HEK293 (cell line): ENCODE measurements at regions not wholly inside any gene's neighbourhood (a gene's known extent, or its start where the extent isn't known, plus 50 kb on each side); places are given as distances from the start of the nearest gene placed in this dataset.

Experiments used
- CTCF ChIA-PET: fragments of 350-600 bp; formaldehyde crosslinking; extraction: SDS; loops from one replicate; lab custom pipeline; 2021; ENCODE audit warnings: antibody characterized with exemption; lab: Yijun Ruan, JAX
- POLR2A ChIA-PET: fragments of 300-600 bp; formaldehyde crosslinking; extraction: SDS; loops from one replicate; lab custom pipeline; 2020; ENCODE audit warnings: antibody characterized with exemption, inconsistent platforms; lab: Yijun Ruan, JAX
- H3K27ac ChIP-seq: fragments of 200-500 bp; sonication (Bioruptor generic); 2 replicates; pipeline ENCODE4 v1.5.1; 2014; ENCODE audit warnings: low read depth, low read length, control low read depth, inconsistent platforms; ENCODE audit errors: extremely low read depth
- H3K36me3 ChIP-seq, 2 experiments: fragments of 200-500 bp in 1 of 2; sonication (Bioruptor generic) in 1 of 2; 1 replicate in 1 of 2; 2 replicates in 1 of 2; pipeline ENCODE4 v1.5.1; 2014 to 2017; ENCODE audit warnings: inconsistent platforms in 2 of 2, low read length in 2 of 2; ENCODE audit not compliant: control insufficient read depth in 2 of 2, insufficient read depth in 1 of 2
- H3K4me1 ChIP-seq: fragments of 200-500 bp; sonication (Bioruptor generic); 2 replicates; pipeline ENCODE4 v1.5.1; 2014; ENCODE audit warnings: mild to moderate bottlenecking, low read length, inconsistent platforms; ENCODE audit not compliant: control insufficient read depth, insufficient read depth
- H3K4me3 ChIP-seq: 2 replicates; pipeline ENCODE4 v1.5.1; 2011; ENCODE audit warnings: low read depth, mild to moderate bottlenecking, control low read depth, low read length, moderate library complexity
- H3K9me3 ChIP-seq: fragments of 200-500 bp; sonication (Bioruptor generic); 2 replicates; pipeline ENCODE4 v1.5.1; 2014; ENCODE audit warnings: low read depth, low read length, inconsistent platforms; ENCODE audit not compliant: control insufficient read depth, insufficient read depth
- BCL11A ChIP-seq: fragments of 450-650 bp; formaldehyde crosslinking; IDR thresholded peaks from 2 replicates; pipeline ENCODE4 v1.5.1; 2016; ENCODE audit warnings: low read depth, missing biosample characterization, missing genetic modification characterization
- GLIS2 ChIP-seq: fragments of 450-650 bp; formaldehyde crosslinking; IDR thresholded peaks from 2 replicates; pipeline ENCODE4 v1.5.1; 2016; ENCODE audit warnings: missing biosample characterization, missing genetic modification characterization
- KLF10 ChIP-seq: fragments of 450-650 bp; IDR thresholded peaks from 2 replicates; pipeline ENCODE4 v1.5.1; 2018; ENCODE audit warnings: missing biosample characterization, mild to moderate bottlenecking, missing genetic modification characterization
- KLF16 ChIP-seq: fragments of 450-650 bp; formaldehyde crosslinking; IDR thresholded peaks from 2 replicates; pipeline ENCODE4 v1.5.1; 2017; ENCODE audit warnings: missing biosample characterization, missing genetic modification characterization
- MYNN ChIP-seq: fragments of 450-650 bp; formaldehyde crosslinking; IDR thresholded peaks from 2 replicates; pipeline ENCODE4 v1.5.1; 2016; ENCODE audit warnings: missing biosample characterization, missing genetic modification characterization, borderline replicate concordance
- REPIN1 ChIP-seq: fragments of 450-650 bp; formaldehyde crosslinking; IDR thresholded peaks from 2 replicates; pipeline ENCODE4 v1.5.1; 2017; ENCODE audit warnings: missing biosample characterization, missing genetic modification characterization, low read depth
- SETDB1 ChIP-seq: IDR thresholded peaks from one replicate; pipeline ENCODE4 v1.6.1; 2017; ENCODE audit warnings: mild to moderate bottlenecking, low read length, moderate library complexity, mixed read lengths; ENCODE audit not compliant: insufficient read length
- TRIM28 ChIP-seq: IDR thresholded peaks from 2 replicates; pipeline ENCODE4 v1.6.1; 2011; ENCODE audit warnings: low read length, control low read depth, borderline replicate concordance
- ZBTB20 ChIP-seq: fragments of 450-650 bp; formaldehyde crosslinking; IDR thresholded peaks from 2 replicates; pipeline ENCODE4 v1.5.1; 2016; ENCODE audit warnings: missing biosample characterization, missing genetic modification characterization
- ZBTB21 ChIP-seq: fragments of 450-650 bp; formaldehyde crosslinking; IDR thresholded peaks from 2 replicates; pipeline ENCODE4 v1.5.1; 2017; ENCODE audit warnings: missing biosample characterization, missing genetic modification characterization
- ZBTB8A ChIP-seq: fragments of 450-650 bp; formaldehyde crosslinking; IDR thresholded peaks from 2 replicates; pipeline ENCODE4 v1.5.1; 2016; ENCODE audit warnings: missing biosample characterization, missing genetic modification characterization
- ZFP41 ChIP-seq: fragments of 450-650 bp; formaldehyde crosslinking; IDR thresholded peaks from 2 replicates; pipeline ENCODE4 v1.5.1; 2016; ENCODE audit warnings: missing biosample characterization, missing genetic modification characterization, borderline replicate concordance
- ZFP69B ChIP-seq: fragments of 450-650 bp; formaldehyde crosslinking; IDR thresholded peaks from 2 replicates; pipeline ENCODE4 v1.5.1; 2016; ENCODE audit warnings: missing biosample characterization, missing genetic modification characterization
- ZNF157 ChIP-seq: fragments of 450-650 bp; formaldehyde crosslinking; IDR thresholded peaks from 2 replicates; pipeline ENCODE4 v1.5.1; 2016; ENCODE audit warnings: missing biosample characterization, missing genetic modification characterization
- ZNF16 ChIP-seq: fragments of 450-650 bp; formaldehyde crosslinking; IDR thresholded peaks from 2 replicates; pipeline ENCODE4 v1.5.1; 2016; ENCODE audit warnings: low read depth, missing biosample characterization, missing genetic modification characterization
- ZNF211 ChIP-seq: fragments of 450-650 bp; formaldehyde crosslinking; IDR thresholded peaks from 2 replicates; pipeline ENCODE4 v1.5.1; 2016; ENCODE audit warnings: low read depth, missing biosample characterization, missing genetic modification characterization
- ZNF214 ChIP-seq: fragments of 450-650 bp; formaldehyde crosslinking; IDR thresholded peaks from 2 replicates; pipeline ENCODE4 v1.5.1; 2017; ENCODE audit warnings: missing biosample characterization, mild to moderate bottlenecking, missing genetic modification characterization, borderline replicate concordance
- ZNF266 ChIP-seq: fragments of 450-650 bp; formaldehyde crosslinking; IDR thresholded peaks from 2 replicates; pipeline ENCODE4 v1.5.1; 2016; ENCODE audit warnings: missing biosample characterization, missing genetic modification characterization, low read depth
- ZNF292 ChIP-seq: fragments of 450-650 bp; formaldehyde crosslinking; IDR thresholded peaks from 2 replicates; pipeline ENCODE4 v1.5.1; 2016; ENCODE audit warnings: low read depth, missing biosample characterization, missing genetic modification characterization, borderline replicate concordance
- ZNF302 ChIP-seq: fragments of 450-650 bp; formaldehyde crosslinking; IDR thresholded peaks from 2 replicates; pipeline ENCODE4 v1.5.1; 2016; ENCODE audit warnings: missing biosample characterization, missing genetic modification characterization, low read depth
- ZNF324 ChIP-seq: fragments of 450-650 bp; formaldehyde crosslinking; IDR thresholded peaks from 2 replicates; pipeline ENCODE4 v1.5.1; 2016; ENCODE audit warnings: missing biosample characterization, missing genetic modification characterization
- ZNF341 ChIP-seq: fragments of 450-650 bp; formaldehyde crosslinking; IDR thresholded peaks from 2 replicates; pipeline ENCODE4; 2016; ENCODE audit warnings: low read depth, missing biosample characterization, missing genetic modification characterization
- ZNF37A ChIP-seq: fragments of 450-650 bp; IDR thresholded peaks from 2 replicates; pipeline ENCODE4 v1.5.1; 2018; ENCODE audit warnings: missing biosample characterization, missing genetic modification characterization
- ZNF404 ChIP-seq: fragments of 450-650 bp; formaldehyde crosslinking; IDR thresholded peaks from 2 replicates; pipeline ENCODE4 v1.5.1; 2017; ENCODE audit warnings: missing biosample characterization, missing genetic modification characterization
- ZNF416 ChIP-seq: fragments of 450-650 bp; formaldehyde crosslinking; IDR thresholded peaks from 2 replicates; pipeline ENCODE4 v1.5.1; 2016; ENCODE audit warnings: missing biosample characterization, missing genetic modification characterization
- ZNF48 ChIP-seq: fragments of 450-650 bp; formaldehyde crosslinking; IDR thresholded peaks from 2 replicates; pipeline ENCODE4 v1.5.1; 2016; ENCODE audit warnings: missing biosample characterization, missing genetic modification characterization
- ZNF544 ChIP-seq: fragments of 450-650 bp; formaldehyde crosslinking; IDR thresholded peaks from 2 replicates; pipeline ENCODE4 v1.5.0; 2017; ENCODE audit warnings: missing biosample characterization, missing genetic modification characterization
- ZNF561 ChIP-seq: fragments of 450-650 bp; IDR thresholded peaks from 2 replicates; pipeline ENCODE4 v1.5.1; 2018; ENCODE audit warnings: missing biosample characterization, missing genetic modification characterization, borderline replicate concordance
- ZNF596 ChIP-seq: fragments of 450-650 bp; IDR thresholded peaks from 2 replicates; pipeline ENCODE4 v1.5.0; 2018; ENCODE audit warnings: missing biosample characterization, mild to moderate bottlenecking, missing genetic modification characterization, moderate library complexity
- ZNF629 ChIP-seq: fragments of 450-650 bp; formaldehyde crosslinking; IDR thresholded peaks from 2 replicates; pipeline ENCODE4 v1.5.1; 2017; ENCODE audit warnings: missing biosample characterization, missing genetic modification characterization
- ZNF664 ChIP-seq: fragments of 450-650 bp; formaldehyde crosslinking; IDR thresholded peaks from 2 replicates; pipeline ENCODE4 v1.5.1; 2016; ENCODE audit warnings: missing biosample characterization, missing genetic modification characterization
- ZNF777 ChIP-seq: fragments of 450-650 bp; formaldehyde crosslinking; IDR thresholded peaks from 2 replicates; pipeline ENCODE4 v1.5.1; 2017; ENCODE audit warnings: missing biosample characterization, missing genetic modification characterization, borderline replicate concordance
- ZNF843 ChIP-seq: fragments of 450-650 bp; formaldehyde crosslinking; IDR thresholded peaks from 2 replicates; pipeline ENCODE4 v1.5.1; 2016; ENCODE audit warnings: missing biosample characterization, missing genetic modification characterization
- ZSCAN16 ChIP-seq: fragments of 450-650 bp; formaldehyde crosslinking; IDR thresholded peaks from 2 replicates; pipeline ENCODE4 v1.5.1; 2016; ENCODE audit warnings: missing biosample characterization, missing genetic modification characterization
- TF ChIP-seq, protein P1 (sequence below): fragments of 450-650 bp; IDR thresholded peaks from 2 replicates; pipeline ENCODE4 v1.5.1; 2018; ENCODE audit warnings: missing biosample characterization, mild to moderate bottlenecking, missing genetic modification characterization
- TF ChIP-seq, protein P2 (sequence below): fragments of 450-650 bp; formaldehyde crosslinking; IDR thresholded peaks from 2 replicates; pipeline ENCODE4; 2016; ENCODE audit warnings: missing biosample characterization, missing genetic modification characterization

DNA sequence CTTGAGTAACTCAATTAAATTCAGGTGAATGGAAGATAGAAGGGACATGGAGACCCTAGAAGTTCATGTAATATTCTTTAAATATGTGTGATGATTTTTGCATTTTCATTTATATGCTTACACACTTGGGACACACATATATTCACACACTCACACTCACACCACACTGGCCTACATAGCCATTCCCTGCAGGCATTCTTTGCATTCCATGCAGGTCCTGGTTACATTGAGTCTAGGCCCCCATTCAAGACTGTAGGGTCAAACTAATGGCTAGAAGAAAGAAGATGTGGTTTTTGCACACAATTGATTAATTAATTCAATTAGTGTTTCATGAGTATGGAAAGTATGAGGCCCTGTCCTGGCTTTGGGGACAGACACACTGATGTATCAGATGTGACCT, 249.4 kb downstream of the HNMT start:
- H3K9me3 ChIP-seq = no peaks in the 10 kb centered on the region
- CTCF ChIA-PET = no interaction called here
- H3K27ac ChIP-seq = no peak overlapping the region
- POLR2A ChIA-PET = no interaction called here
- no peaks in the 10 kb centered on the region for H3K4me1 ChIP-seq
- no peak for TF ChIP-seq ZNF664 (tag by site-specific recombination)
- no peak for TF ChIP-seq REPIN1 (tag by site-specific recombination)
- no peak for TF ChIP-seq ZBTB21
- TF ChIP-seq GLIS2 = no peak
- TF ChIP-seq ZNF629 (tag by site-specific recombination) = no peak
- no peak for TF ChIP-seq BCL11A (tag by site-specific recombination)
- no peak for TF ChIP-seq ZNF211 (tag by site-specific recombination)
- no peak for TF ChIP-seq ZNF404
- H3K36me3 ChIP-seq = no peaks in the 10 kb centered on the region
- H3K4me3 ChIP-seq = no peak overlapping the region

DNA sequence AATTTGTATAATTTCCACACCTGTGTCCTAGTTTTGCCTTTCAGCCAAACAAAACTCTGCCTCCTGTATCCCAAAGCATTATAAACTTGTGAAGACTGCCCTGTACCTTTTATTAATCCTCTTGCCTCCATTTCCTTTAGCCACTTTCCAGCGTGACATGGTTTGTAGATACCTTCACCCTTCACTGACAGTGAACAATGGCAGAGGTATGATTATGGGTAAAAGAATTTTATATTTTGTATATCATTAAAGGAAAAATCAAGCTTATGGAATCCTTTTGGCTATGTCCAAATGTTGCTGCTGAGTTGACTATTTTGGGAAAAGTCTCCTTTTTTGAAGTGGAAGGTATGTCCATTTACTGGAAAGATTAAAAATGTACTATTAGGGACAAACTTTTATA, 251.7 kb downstream of the HNMT start:
- Histone ChIP-seq H3K36me3 (no peaks in the 10 kb centered on the region), H3K9me3 (no peaks in the 10 kb centered on the region)
- TF ChIP-seq ZNF37A (no peak), ZNF324 (tag by site-specific recombination) (no peak), ZNF292 (tag by site-specific recombination) (no peak), ZNF561 (tag by site-specific recombination) (no peak), ZNF48 (no peak), ZNF777 (tag by site-specific recombination) (no peak), ZNF341 (tag by site-specific recombination) (no peak), ZNF16 (no peak), ZBTB8A (tag by site-specific recombination) (no peak), ZNF664 (tag by site-specific recombination) (no peak), KLF10 (no peak), ZNF266 (no peak)
- TF ChIP-seq, protein P1, sequence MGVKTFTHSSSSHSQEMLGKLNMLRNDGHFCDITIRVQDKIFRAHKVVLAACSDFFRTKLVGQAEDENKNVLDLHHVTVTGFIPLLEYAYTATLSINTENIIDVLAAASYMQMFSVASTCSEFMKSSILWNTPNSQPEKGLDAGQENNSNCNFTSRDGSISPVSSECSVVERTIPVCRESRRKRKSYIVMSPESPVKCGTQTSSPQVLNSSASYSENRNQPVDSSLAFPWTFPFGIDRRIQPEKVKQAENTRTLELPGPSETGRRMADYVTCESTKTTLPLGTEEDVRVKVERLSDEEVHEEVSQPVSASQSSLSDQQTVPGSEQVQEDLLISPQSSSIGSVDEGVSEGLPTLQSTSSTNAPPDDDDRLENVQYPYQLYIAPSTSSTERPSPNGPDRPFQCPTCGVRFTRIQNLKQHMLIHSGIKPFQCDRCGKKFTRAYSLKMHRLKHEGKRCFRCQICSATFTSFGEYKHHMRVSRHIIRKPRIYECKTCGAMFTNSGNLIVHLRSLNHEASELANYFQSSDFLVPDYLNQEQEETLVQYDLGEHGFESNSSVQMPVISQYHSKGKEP (tag by site-specific recombination) = no peak
- TF ChIP-seq, protein P2, sequence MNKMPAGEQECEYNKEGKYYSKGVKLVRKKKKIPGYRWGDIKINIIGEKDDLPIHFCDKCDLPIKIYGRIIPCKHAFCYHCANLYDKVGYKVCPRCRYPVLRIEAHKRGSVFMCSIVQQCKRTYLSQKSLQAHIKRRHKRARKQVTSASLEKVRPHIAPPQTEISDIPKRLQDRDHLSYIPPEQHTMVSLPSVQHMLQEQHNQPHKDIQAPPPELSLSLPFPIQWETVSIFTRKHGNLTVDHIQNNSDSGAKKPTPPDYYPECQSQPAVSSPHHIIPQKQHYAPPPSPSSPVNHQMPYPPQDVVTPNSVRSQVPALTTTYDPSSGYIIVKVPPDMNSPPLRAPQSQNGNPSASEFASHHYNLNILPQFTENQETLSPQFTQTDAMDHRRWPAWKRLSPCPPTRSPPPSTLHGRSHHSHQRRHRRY (tag by site-specific recombination) = no peak
- TF ChIP-seq, all 188 proteins: peak for 0
- H3K4me1 ChIP-seq = no peaks in the 10 kb centered on the region
- CTCF ChIA-PET = no interaction called here
- POLR2A ChIA-PET = no interaction called here
- no peak overlapping the region for H3K27ac ChIP-seq
- H3K4me3 ChIP-seq = no peak overlapping the region

DNA sequence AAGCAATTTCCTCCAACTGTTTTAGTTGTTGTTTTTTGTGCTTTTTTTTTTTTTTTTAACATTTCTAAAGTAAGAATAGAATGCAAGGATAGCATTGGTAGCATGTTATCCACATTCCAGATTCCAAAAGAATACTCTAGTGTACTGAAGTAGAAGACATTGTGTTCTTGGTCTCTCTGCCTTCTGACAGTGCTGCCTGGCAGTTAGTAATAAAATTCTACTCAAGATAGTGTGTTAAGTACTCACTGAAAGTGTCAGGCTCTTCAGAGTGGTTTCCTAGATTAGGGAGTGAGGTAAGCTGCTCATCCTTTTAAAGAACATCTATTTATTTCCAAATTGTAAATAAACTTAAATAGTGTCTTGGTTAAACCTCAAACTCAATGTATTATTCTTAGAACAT, 253.7 kb downstream of the HNMT start:
- Histone ChIP-seq H3K9me3 (no peaks in the 10 kb centered on the region), H3K4me3 (no peak overlapping the region), H3K4me1 (no peaks in the 10 kb centered on the region), H3K27ac (no peak overlapping the region), H3K36me3 (no peaks in the 10 kb centered on the region)
- CTCF ChIA-PET = interaction anchor here (0.5 to 0.6 kb wide), 3 partner anchors 12 to 1542 kb away, joined by 3 to 4 read pairs (median 4); no protein-coding TSS in a partner anchor
- POLR2A ChIA-PET = no interaction called here
- TF ChIP-seq ZNF416 (tag by site-specific recombination) (no peak), ZNF214 (no peak), ZSCAN16 (tag by site-specific recombination) (no peak), ZNF544 (tag by site-specific recombination) (no peak), SETDB1 (no peak), TRIM28 (no peak), ZNF843 (tag by site-specific recombination) (no peak), MYNN (tag by site-specific recombination) (no peak), ZNF157 (tag by site-specific recombination) (no peak), ZNF596 (tag by site-specific recombination) (no peak), KLF16 (tag by site-specific recombination) (no peak), ZFP69B (no peak), ZNF302 (tag by site-specific recombination) (no peak), BCL11A (tag by site-specific recombination) (no peak), ZBTB8A (tag by site-specific recombination) (no peak), ZBTB20 (no peak), ZFP41 (no peak)
